ENCODE measurements at regions not wholly inside any gene's neighbourhood (a gene's known extent, or its start where the extent isn't known, plus 50 kb on each side); places are given as distances from the start of the nearest gene placed in this dataset.

DNA sequence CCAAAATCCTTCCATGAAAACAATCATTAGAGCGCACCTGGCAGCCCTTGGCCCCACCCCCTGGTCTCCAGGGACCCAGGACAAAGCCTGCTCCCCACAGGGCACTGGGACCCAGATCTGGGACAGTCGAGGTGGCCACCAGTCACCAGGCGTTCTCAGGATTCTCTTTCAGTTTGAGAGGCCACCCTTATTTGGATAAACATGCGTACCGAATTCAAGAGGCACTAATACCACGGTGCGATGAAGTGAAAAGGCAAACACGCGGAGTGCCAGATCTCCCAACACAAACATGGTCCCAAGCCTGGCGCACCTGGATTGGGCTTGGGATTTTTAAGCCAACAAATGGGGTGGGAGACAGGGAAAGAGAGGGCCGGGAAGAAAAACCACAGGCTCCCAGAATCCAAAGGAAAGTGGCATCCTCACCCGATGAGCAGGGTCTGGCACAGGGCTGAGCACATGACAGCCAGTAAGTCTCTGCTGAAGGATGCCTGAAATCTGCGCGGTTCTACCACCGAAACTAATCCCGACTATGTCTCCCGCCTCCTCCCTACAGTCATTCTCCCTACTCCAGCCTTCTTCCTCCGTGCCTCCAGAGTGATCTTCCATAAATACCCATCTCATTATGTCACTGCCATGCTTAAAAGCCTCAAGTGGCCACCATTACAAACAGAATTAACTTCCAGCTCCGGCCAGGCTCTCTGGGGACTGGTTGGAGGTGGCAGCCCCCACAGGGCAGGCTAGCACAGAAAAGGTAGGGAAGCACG lies 60.9 kb upstream of the KLHL29 start:
- H3K4me3 ChIP-seq (ENCODE audit: insufficient read depth, low read depth, low read length) = no peak overlapping the region
- in situ Hi-C loops (cut with MboI; ENCODE audit: low sequenced_read_pairs) (no loop called here), intact Hi-C loops (cut with micrococcal nuclease) (no loop called here), dilution Hi-C loops (cut with HindIII; ENCODE audit: low sequenced_read_pairs, unreplicated experiment) (no loop called here)
- no peak overlapping the region for H2BK20ac ChIP-seq (ENCODE audit: low read depth, low read length)
- no peaks in the 10 kb centered on the region for H3K9me3 ChIP-seq (ENCODE audit: control insufficient read depth, insufficient read depth, low read length)
- no peak overlapping the region for H3K27ac ChIP-seq (ENCODE audit: insufficient read depth, low read length)
- H3K56ac ChIP-seq (ENCODE audit: extremely low read depth, insufficient read depth, low read length) = no peak overlapping the region
- H2BK5ac ChIP-seq (ENCODE audit: low read depth, low read length, poor library complexity, severe bottlenecking) = no peak overlapping the region
- no peak overlapping the region for H4K91ac ChIP-seq (ENCODE audit: insufficient read depth, low read depth, low read length)
- TF ChIP-seq MAZ (IDR thresholded peaks at IDR 0.05; ENCODE audit: borderline replicate concordance, low read depth, low read length) (no peak), CTCF (conservative IDR thresholded peaks at IDR 0.05; ENCODE audit: low read depth, low read length) (no peak), RCOR1 (IDR thresholded peaks at IDR 0.05; ENCODE audit: insufficient replicate concordance, low read length) (no peak), RFX5 (IDR thresholded peaks at IDR 0.05; ENCODE audit: low read depth, low read length) (no peak), SMC3 (IDR thresholded peaks at IDR 0.05; ENCODE audit: low read depth, low read length) (no peak), MXI1 (IDR thresholded peaks at IDR 0.05; ENCODE audit: borderline replicate concordance, low read depth, low read length) (no peak), BHLHE40 (IDR thresholded peaks at IDR 0.05; ENCODE audit: low read depth, low read length) (no peak), CEBPB (IDR thresholded peaks at IDR 0.05; ENCODE audit: low read depth, low read length) (no peak), CHD1 (IDR thresholded peaks at IDR 0.05; ENCODE audit: low read depth, low read length) (no peak), RAD21 (IDR thresholded peaks at IDR 0.05; ENCODE audit: low read length) (no peak), MAFK (IDR thresholded peaks at IDR 0.05; ENCODE audit: low read depth, low read length) (no peak)
- no peak overlapping the region for H3K4ac ChIP-seq (ENCODE audit: low read depth, low read length)
- DNase-seq = no peak
- H2AK9ac ChIP-seq (replicated peaks; ENCODE audit: low read depth, low read length, poor library complexity) = no peak overlapping the region
- ChIA-PET POLR2A (ENCODE audit: unreplicated experiment) (no interaction called here), CTCF (no interaction called here)
- H4K20me1 ChIP-seq (ENCODE audit: insufficient read depth, low read length) = no peaks in the 10 kb centered on the region
- H3K18ac ChIP-seq (ENCODE audit: low read depth, low read length) = no peak overlapping the region
- H3K9ac ChIP-seq (ENCODE audit: low read depth, low read length) = no peak overlapping the region
- no peaks in the 10 kb centered on the region for H3K36me3 ChIP-seq (ENCODE audit: control insufficient read depth, insufficient read depth, low read length)
- WGBS, 2 experiments (ENCODE audit: extremely low coverage in 2 of 2, insufficient read length in 1 of 2) = 73% methylated on average over 5 of the region's 20 CpGs; no CpG with 5 or more reads in 1 of the 2 experiments
- H4K8ac ChIP-seq (ENCODE audit: low read depth in 2 of 2, low read length in 2 of 2) = no peak overlapping the region
- H3K4me1 ChIP-seq (ENCODE audit: control insufficient read depth, insufficient read depth, low read length) = no peaks in the 10 kb centered on the region
- no peak overlapping the region for H3K14ac ChIP-seq (replicated peaks; ENCODE audit: low read depth, low read length)
- H3K4me2 ChIP-seq (ENCODE audit: low read depth, low read length) = no peak overlapping the region
- BruUV-seq (replicated peaks) = no TSS peak
- H3K23ac ChIP-seq (ENCODE audit: low read depth, low read length) = no peak overlapping the region
- H3K27me3 ChIP-seq (ENCODE audit: control insufficient read depth, insufficient read depth, low read length) = peaks cover 14% of the 10 kb centered on the region
- no peak overlapping the region for H2AFZ ChIP-seq (replicated peaks; ENCODE audit: low read length, poor library complexity)
- no peak overlapping the region for H2BK120ac ChIP-seq (ENCODE audit: low read depth, low read length)
- H4K5ac ChIP-seq (ENCODE audit: low read depth, low read length) = no peak overlapping the region
- no peaks in the 10 kb centered on the region for H3K79me1 ChIP-seq (ENCODE audit: low read depth in 1 of 2, low read length in 2 of 2)
- H2BK15ac ChIP-seq (ENCODE audit: low read depth, low read length) = no peak overlapping the region
- no peaks in the 10 kb centered on the region for H3K9me1 ChIP-seq (ENCODE audit: insufficient read depth, low read length)
- no peak overlapping the region for H2AK5ac ChIP-seq (ENCODE audit: low read depth, low read length)
- no peak for ATAC-seq (ENCODE audit: low read depth)

Data from IMR-90 (cell line).